ENCODE measurements at regions not wholly inside any gene's neighbourhood (a gene's known extent, or its start where the extent isn't known, plus 50 kb on each side); places are given as distances from the start of the nearest gene placed in this dataset.
"Not testable (repeated sequence)": the region's sequence is repeated elsewhere in the genome, so short reads cannot be mapped to it uniquely, and the experiment has no call there.

DNA sequence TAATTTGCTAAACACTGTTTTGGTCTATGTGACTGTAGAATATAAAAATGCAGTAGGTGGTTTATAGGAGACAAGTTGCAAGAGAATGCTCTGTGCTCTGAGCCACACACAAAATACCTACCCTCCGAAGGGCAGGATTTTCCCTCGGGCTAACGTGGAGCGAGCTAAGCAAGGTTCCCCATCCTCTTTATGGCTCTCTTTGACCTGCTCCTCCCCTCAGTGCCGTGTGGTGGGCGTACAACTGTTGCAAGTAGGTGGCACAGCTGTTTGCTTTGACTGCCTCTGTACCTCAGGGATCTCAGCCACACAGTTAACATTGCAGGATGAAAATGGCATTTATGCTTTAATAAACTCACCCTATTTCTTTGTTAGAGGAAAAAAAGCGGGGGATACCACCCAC lies 339.1 kb downstream of the SATB1 start:
- H3K36me3 ChIP-seq, result no peaks in the 10 kb centered on the region
- peaks cover 13% of the 10 kb centered on the region for H3K27me3 ChIP-seq (ENCODE audit: low read depth)
- no peak for DNase-seq
- no peaks in the 10 kb centered on the region for H3K9me3 ChIP-seq (replicated peaks)
- H3K4me1 ChIP-seq, result no peaks in the 10 kb centered on the region
- TF ChIP-seq, protein P1, sequence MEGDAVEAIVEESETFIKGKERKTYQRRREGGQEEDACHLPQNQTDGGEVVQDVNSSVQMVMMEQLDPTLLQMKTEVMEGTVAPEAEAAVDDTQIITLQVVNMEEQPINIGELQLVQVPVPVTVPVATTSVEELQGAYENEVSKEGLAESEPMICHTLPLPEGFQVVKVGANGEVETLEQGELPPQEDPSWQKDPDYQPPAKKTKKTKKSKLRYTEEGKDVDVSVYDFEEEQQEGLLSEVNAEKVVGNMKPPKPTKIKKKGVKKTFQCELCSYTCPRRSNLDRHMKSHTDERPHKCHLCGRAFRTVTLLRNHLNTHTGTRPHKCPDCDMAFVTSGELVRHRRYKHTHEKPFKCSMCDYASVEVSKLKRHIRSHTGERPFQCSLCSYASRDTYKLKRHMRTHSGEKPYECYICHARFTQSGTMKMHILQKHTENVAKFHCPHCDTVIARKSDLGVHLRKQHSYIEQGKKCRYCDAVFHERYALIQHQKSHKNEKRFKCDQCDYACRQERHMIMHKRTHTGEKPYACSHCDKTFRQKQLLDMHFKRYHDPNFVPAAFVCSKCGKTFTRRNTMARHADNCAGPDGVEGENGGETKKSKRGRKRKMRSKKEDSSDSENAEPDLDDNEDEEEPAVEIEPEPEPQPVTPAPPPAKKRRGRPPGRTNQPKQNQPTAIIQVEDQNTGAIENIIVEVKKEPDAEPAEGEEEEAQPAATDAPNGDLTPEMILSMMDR (IDR thresholded peaks at IDR 0.05; ENCODE audit: borderline replicate concordance), result no peak
- intact Hi-C loops (cut with micrococcal nuclease), result no loop called here
- H3K4me3 ChIP-seq, result no peak overlapping the region
- H3K27ac ChIP-seq (replicated peaks), result no peak overlapping the region

DNA sequence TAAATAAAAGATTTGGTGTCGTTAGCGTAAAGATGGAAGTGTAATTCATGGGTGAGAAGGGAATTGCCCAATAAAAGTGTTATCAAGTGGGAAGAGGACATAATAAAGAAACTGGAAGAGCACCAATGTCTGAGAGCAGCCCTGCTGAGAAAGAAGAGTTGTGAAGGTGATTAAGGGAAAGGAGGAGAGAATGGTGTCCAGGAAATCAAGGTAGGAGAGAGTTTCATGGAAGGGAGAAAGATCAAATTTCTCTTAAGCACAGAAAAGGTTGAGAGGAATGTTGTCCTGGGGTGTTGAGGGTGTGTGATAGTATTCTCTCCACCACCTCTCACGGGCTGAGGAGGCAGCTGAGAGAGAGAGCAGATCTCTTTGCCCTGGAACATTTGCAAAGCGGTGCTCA lies 339.7 kb downstream of the SATB1 start:
- Histone ChIP-seq H3K9me3 (replicated peaks) (no peaks in the 10 kb centered on the region), H3K4me1 (no peaks in the 10 kb centered on the region), H3K36me3 (no peaks in the 10 kb centered on the region), H3K27ac (replicated peaks) (no peak overlapping the region), H3K4me3 (no peak overlapping the region), H3K27me3 (ENCODE audit: low read depth) (peaks cover 13% of the 10 kb centered on the region)
- intact Hi-C loops (cut with micrococcal nuclease), result no loop called here
- DNase-seq, result no peak
- TF ChIP-seq, protein P1 (IDR thresholded peaks at IDR 0.05; ENCODE audit: borderline replicate concordance), result no peak

DNA sequence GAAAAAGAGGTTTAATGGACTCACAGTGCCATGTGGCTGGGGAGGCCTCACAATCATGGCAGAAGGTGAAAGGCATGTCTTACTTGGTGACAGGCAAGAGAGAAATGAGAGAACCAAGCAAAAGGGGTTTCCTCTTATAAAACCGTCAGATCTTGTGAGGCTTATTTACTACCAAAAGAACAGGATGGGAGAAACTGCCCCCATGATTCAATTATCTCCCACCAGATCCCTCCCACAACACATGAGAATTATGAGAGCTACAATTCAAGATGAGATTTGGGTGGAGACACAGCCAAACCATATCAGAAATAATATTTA lies 340.8 kb upstream of the TBC1D5 start:
- H3K36me3 ChIP-seq; H3K9me3 ChIP-seq (replicated peaks); DNase-seq; H3K4me1 ChIP-seq; H3K4me3 ChIP-seq; H3K27ac ChIP-seq (replicated peaks); intact Hi-C loops (cut with micrococcal nuclease): not testable (repeated sequence)
- peaks cover 13% of the 10 kb centered on the region for H3K27me3 ChIP-seq (ENCODE audit: low read depth)

DNA sequence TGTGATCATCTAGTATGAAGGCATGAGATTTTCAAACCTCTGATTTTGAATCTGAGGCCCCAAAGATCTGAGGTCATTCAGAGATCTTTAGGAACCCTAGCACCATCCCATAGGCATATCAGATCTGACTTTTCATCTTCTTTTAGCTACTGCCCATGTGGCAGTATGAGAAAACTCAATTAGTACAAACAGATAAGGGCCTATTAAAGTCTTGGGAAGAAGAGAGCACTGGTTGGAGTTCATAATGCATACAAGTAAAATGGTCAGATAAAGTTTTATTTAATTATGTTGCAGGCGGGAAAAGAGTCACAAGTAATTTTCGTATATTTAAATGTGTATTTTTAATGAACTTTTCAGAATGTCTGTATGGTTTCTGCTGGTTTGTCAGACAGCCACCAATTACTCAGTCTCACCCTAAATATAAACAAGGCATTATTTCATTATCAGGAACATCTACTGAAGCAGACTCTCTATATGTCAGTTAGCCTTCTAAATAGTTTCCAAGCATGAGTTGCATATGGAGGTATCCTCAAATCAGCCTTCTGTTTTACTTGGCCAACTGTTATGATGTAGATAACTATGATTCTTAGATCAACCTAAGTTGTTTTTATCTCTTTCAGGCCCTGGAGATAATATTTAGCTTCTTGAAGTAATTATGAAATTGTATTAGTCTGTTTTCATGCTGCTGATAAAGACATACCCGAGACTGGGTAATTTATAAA lies 340.3 kb upstream of the TBC1D5 start:
- Histone ChIP-seq H3K9me3 (replicated peaks) (no peaks in the 10 kb centered on the region), H3K4me3 (no peak overlapping the region), H3K4me1 (no peaks in the 10 kb centered on the region), H3K36me3 (no peaks in the 10 kb centered on the region), H3K27ac (replicated peaks) (no peak overlapping the region), H3K27me3 (ENCODE audit: low read depth) (peaks cover 13% of the 10 kb centered on the region)
- no peak for DNase-seq
- TF ChIP-seq, protein P1 (IDR thresholded peaks at IDR 0.05; ENCODE audit: borderline replicate concordance), result no peak
- intact Hi-C loops (cut with micrococcal nuclease), result no loop called here

DNA sequence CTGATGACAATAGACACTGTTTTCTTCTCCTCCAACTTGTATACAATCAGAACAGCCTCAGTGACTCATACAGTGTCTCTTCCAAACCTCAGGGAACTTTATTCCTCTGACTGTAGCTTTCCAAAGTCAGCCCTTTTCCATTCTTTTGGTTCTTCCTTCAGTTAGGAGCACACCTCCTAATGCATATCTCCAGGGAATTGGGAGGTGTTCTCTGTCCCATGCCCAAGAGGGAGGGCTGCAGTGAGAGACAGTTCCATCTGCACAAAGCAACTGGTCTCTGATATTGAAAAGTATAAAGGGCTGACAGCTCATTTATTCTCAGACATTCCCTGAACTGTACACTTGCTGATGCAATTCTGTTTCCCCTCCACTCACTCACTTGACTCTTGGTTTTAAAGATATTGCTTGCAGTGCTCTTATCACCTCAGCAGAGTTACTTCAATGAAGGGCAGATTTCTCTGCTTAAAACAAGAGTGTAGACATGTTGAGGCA lies 337.8 kb upstream of the TBC1D5 start:
- TF ChIP-seq, protein P1 (IDR thresholded peaks at IDR 0.05; ENCODE audit: borderline replicate concordance), result no peak
- H3K27ac ChIP-seq (replicated peaks), result no peak overlapping the region
- no peaks in the 10 kb centered on the region for H3K9me3 ChIP-seq (replicated peaks)
- H3K4me1 ChIP-seq, result no peaks in the 10 kb centered on the region
- no peaks in the 10 kb centered on the region for H3K36me3 ChIP-seq
- intact Hi-C loops (cut with micrococcal nuclease), result no loop called here
- peaks cover 6% of the 10 kb centered on the region for H3K27me3 ChIP-seq (ENCODE audit: low read depth)
- H3K4me3 ChIP-seq, result no peak overlapping the region
- DNase-seq, result no peak

DNA sequence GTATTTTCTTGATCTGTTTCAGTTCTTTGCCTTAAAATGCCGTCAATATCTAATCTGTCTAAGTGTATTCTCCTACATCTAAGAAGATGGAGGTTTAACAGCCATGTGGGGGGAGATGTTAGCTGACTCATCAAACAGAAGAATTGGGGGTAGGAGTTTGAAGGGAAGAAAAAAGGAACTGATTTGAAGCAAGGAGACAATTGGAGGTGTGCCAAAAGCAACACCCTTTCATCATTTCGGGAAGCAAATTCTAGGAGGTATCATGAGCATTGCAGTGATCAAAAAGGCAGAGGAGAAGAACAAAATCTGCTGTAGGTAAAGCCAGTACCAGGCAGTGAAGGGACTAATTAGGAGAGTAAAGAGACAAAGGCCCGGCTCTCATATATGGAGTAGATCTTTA lies 337.3 kb upstream of the TBC1D5 start:
- Histone ChIP-seq H3K4me3 (no peak overlapping the region), H3K4me1 (no peaks in the 10 kb centered on the region), H3K27me3 (ENCODE audit: low read depth) (peaks cover 6% of the 10 kb centered on the region), H3K9me3 (replicated peaks) (no peaks in the 10 kb centered on the region), H3K27ac (replicated peaks) (no peak overlapping the region), H3K36me3 (no peaks in the 10 kb centered on the region)
- TF ChIP-seq, protein P1 (IDR thresholded peaks at IDR 0.05; ENCODE audit: borderline replicate concordance), result no peak
- no peak for DNase-seq
- intact Hi-C loops (cut with micrococcal nuclease), result no loop called here
